IMR-90 (cell line): ENCODE measurements at regions not wholly inside any gene's neighbourhood (a gene's known extent, or its start where the extent isn't known, plus 50 kb on each side); places are given as distances from the start of the nearest gene placed in this dataset.

Source experiments
- ATAC-seq: fragments of 200-7000 bp; cut with Tn5 transposase; 2 replicates; pipeline ENCODE4 v1.9.1; 2020; ENCODE audit warnings: low read depth, mild to moderate bottlenecking, moderate library complexity
- BruUV-seq: library from RNA; stranded (reverse); fragments of 400-500 nt; replicated peaks from 2 replicates; lab custom pipeline; 2021; lab: Mats Ljungman, UMichigan
- CTCF ChIA-PET: fragments of 300-600 bp; formaldehyde crosslinking; extraction: SDS; loops from one replicate; lab custom pipeline; 2021; ENCODE audit warnings: antibody characterized with exemption; lab: Yijun Ruan, JAX
- POLR2A ChIA-PET: fragments of 300-600 bp; sonication (Branson Sonifier 250); formaldehyde crosslinking; loops from one replicate; lab custom pipeline; 2022; ENCODE audit warnings: antibody characterized with exemption; ENCODE audit not compliant: unreplicated experiment; lab: Charles Lee
- DNase-seq: peaks from one replicate; pipeline ENCODE4 v3.0.0; 2013
- H2AFZ ChIP-seq: replicated peaks from 2 replicates; pipeline ENCODE3; 2013; ENCODE audit warnings: low read length, mild to moderate bottlenecking; ENCODE audit not compliant: poor library complexity
- H2AK5ac ChIP-seq: 2 replicates; pipeline ENCODE4 v1.6.1; 2013; ENCODE audit warnings: low read depth, low read length, inconsistent platforms
- H2AK9ac ChIP-seq: replicated peaks from 2 replicates; pipeline ENCODE3; 2013; ENCODE audit warnings: mild to moderate bottlenecking, low read depth, low read length, moderate library complexity; ENCODE audit not compliant: poor library complexity
- H2BK120ac ChIP-seq: 2 replicates; pipeline ENCODE4 v1.6.1; 2013; ENCODE audit warnings: low read depth, low read length, inconsistent platforms
- H2BK15ac ChIP-seq: 3 replicates; pipeline ENCODE4 v1.6.1; 2013; ENCODE audit warnings: low read depth, low read length, inconsistent platforms
- H2BK20ac ChIP-seq: 2 replicates; pipeline ENCODE4 v1.6.1; 2013; ENCODE audit warnings: low read depth, mild to moderate bottlenecking, inconsistent platforms, low read length, moderate library complexity
- H2BK5ac ChIP-seq: 2 replicates; pipeline ENCODE4 v1.6.1; 2013; ENCODE audit warnings: mild to moderate bottlenecking, low read depth, low read length, inconsistent platforms; ENCODE audit not compliant: poor library complexity, severe bottlenecking
- H3K14ac ChIP-seq: replicated peaks from 2 replicates; pipeline ENCODE4 v1.6.1; 2013; ENCODE audit warnings: low read depth, low read length, inconsistent platforms
- H3K18ac ChIP-seq: 2 replicates; pipeline ENCODE4 v1.6.1; 2013; ENCODE audit warnings: low read depth, low read length, control low read depth
- H3K23ac ChIP-seq: 2 replicates; pipeline ENCODE4 v1.6.1; 2013; ENCODE audit warnings: low read depth, low read length, inconsistent platforms
- H3K27ac ChIP-seq: 2 replicates; pipeline ENCODE4 v1.5.1; 2013; ENCODE audit warnings: mild to moderate bottlenecking, control low read depth, low read length; ENCODE audit not compliant: insufficient read depth
- H3K27me3 ChIP-seq: 2 replicates; pipeline ENCODE4 v1.6.1; 2013; ENCODE audit warnings: low read length; ENCODE audit not compliant: control insufficient read depth, insufficient read depth
- H3K36me3 ChIP-seq: 2 replicates; pipeline ENCODE4 v1.6.1; 2013; ENCODE audit warnings: low read length, mixed read lengths; ENCODE audit not compliant: control insufficient read depth, insufficient read depth
- H3K4ac ChIP-seq: 2 replicates; pipeline ENCODE4 v1.6.1; 2013; ENCODE audit warnings: low read depth, low read length, inconsistent platforms
- H3K4me1 ChIP-seq: 2 replicates; pipeline ENCODE4 v1.6.1; 2013; ENCODE audit warnings: low read length, mixed read lengths; ENCODE audit not compliant: control insufficient read depth, insufficient read depth
- H3K4me2 ChIP-seq: 2 replicates; pipeline ENCODE4 v1.6.1; 2013; ENCODE audit warnings: low read depth, mild to moderate bottlenecking, control low read depth, low read length, moderate library complexity
- H3K4me3 ChIP-seq: 2 replicates; pipeline ENCODE4 v1.5.1; 2013; ENCODE audit warnings: low read depth, mild to moderate bottlenecking, control low read depth, low read length, moderate library complexity; ENCODE audit not compliant: insufficient read depth
- H3K56ac ChIP-seq: 2 replicates; pipeline ENCODE4 v1.6.1; 2013; ENCODE audit warnings: low read length, inconsistent platforms; ENCODE audit not compliant: insufficient read depth; ENCODE audit errors: extremely low read depth
- H3K79me1 ChIP-seq, 2 experiments: 2 replicates each; pipeline ENCODE4 v1.6.1; 2013; ENCODE audit warnings: low read length in 2 of 2, inconsistent platforms in 1 of 2, low read depth in 1 of 2
- H3K9ac ChIP-seq: 2 replicates; pipeline ENCODE4 v1.6.1; 2013; ENCODE audit warnings: low read depth, low read length, control low read depth
- H3K9me1 ChIP-seq: 2 replicates; pipeline ENCODE4 v1.6.1; 2013; ENCODE audit warnings: low read length, inconsistent platforms; ENCODE audit not compliant: insufficient read depth
- H3K9me3 ChIP-seq: 2 replicates; pipeline ENCODE4 v1.6.1; 2013; ENCODE audit warnings: low read length; ENCODE audit not compliant: control insufficient read depth, insufficient read depth
- H4K20me1 ChIP-seq: 2 replicates; pipeline ENCODE4 v1.6.1; 2013; ENCODE audit warnings: low read length, inconsistent platforms; ENCODE audit not compliant: insufficient read depth
- H4K5ac ChIP-seq: 2 replicates; pipeline ENCODE4 v1.6.1; 2013; ENCODE audit warnings: mild to moderate bottlenecking, low read depth, low read length, control low read depth
- H4K8ac ChIP-seq, 2 experiments: 2 replicates each; pipeline ENCODE4 v1.6.1; 2013; ENCODE audit warnings: low read depth in 2 of 2, low read length in 2 of 2, control low read depth in 1 of 2, inconsistent platforms in 1 of 2
- H4K91ac ChIP-seq: 2 replicates; pipeline ENCODE4 v1.6.1; 2013; ENCODE audit warnings: low read depth, low read length, inconsistent platforms; ENCODE audit not compliant: insufficient read depth
- CEBPB ChIP-seq: IDR thresholded peaks from 2 replicates; pipeline ENCODE4 v1.6.1; 2012; ENCODE audit warnings: low read depth, low read length, improper control_type of control experiment
- RCOR1 ChIP-seq: IDR thresholded peaks from 2 replicates; pipeline ENCODE4 v1.6.1; 2012; ENCODE audit warnings: mild to moderate bottlenecking, low read length, improper control_type of control experiment; ENCODE audit not compliant: insufficient replicate concordance
- WGBS, 2 experiments: methylation state at CpG; one replicate each; pipeline versions ENCODE4 v1.1.5 to v1.1.7; 2013; ENCODE audit warnings: missing lambda C conversion rate in 2 of 2; ENCODE audit not compliant: insufficient read length in 1 of 2; ENCODE audit errors: extremely low coverage in 2 of 2; 5-methylcytosine and 5-hydroxymethylcytosine counted together
- dilution Hi-C: fragments of 300-500 bp; cut with HindIII; formaldehyde crosslinking; loops from one replicate; pipeline ENCODE4 v1.14.3; 2018; ENCODE audit warnings: low sequenced_read_pairs; ENCODE audit not compliant: unreplicated experiment
- in situ Hi-C: fragments of 300-500 bp; cut with MboI; formaldehyde crosslinking; loops from 3 replicates; pipeline ENCODE4 v1.14.3; 2019; ENCODE audit warnings: low sequenced_read_pairs, inconsistent platforms, mixed read lengths
- intact Hi-C: fragments of 100-400 bp; cut with micrococcal nuclease; formaldehyde crosslinking; loops from 2 replicates; pipeline ENCODE4 v1.10.0; 2022

DNA sequence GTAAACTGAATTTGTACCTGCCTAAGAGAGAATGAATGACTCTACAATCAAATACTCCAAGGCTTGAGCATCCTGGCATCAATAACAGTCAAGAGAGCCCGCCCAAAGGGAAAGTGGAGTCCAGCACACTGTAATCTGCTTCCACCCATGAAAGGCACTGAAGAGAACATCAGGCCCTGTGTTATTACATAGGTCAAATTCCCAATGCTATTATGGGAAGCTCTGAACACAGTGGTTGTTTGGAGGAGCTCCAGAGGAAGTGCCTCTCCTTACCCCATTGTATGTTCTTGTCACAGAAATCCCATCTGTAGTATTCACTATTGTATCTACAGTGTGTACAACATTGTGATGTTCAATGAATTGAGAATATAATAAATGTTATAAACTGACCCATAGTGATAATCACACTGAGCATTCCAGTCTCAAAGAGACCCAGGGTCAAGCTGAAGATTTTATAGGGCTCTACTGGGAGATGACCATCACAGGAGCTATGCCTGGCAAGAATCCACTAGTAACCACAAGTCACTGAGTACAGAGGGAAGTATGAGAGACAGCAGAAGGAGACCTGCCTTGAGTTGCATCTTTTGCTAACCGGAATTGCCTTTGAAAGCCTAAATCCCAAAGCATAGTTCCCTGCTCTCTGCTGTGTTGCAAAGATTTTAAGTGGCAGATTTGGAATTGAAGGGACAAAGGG lies 446.7 kb downstream of the GJA1 start:
- Histone ChIP-seq H4K5ac (peak overlapping the region; percentile 67), H3K27ac (peak overlapping the region; percentile 13; the same call in 1 of the 2 replicates), H3K9me1 (0 out of 2 replicates have a peak, but pooled peaks cover 3% of the 10 kb centered on the region), H4K8ac (peak overlapping the region in 1 of 2 experiments; percentile 58; a peak in 2 of 4 replicates), H3K4me1 (peaks cover 19% of the 10 kb centered on the region), H3K79me1 (no peaks in the 10 kb centered on the region), H3K14ac (no peak overlapping the region), H2BK5ac (peak overlapping the region; percentile 72), H2AK5ac (peak overlapping the region; percentile 74; the same call in 1 of the 2 replicates), H3K9me3 (no peaks in the 10 kb centered on the region), H2AK9ac (no peak overlapping the region), H4K20me1 (no peaks in the 10 kb centered on the region), H3K36me3 (no peaks in the 10 kb centered on the region), H3K23ac (no peak overlapping the region), H3K56ac (peak overlapping the region; percentile 23; the same call in 1 of the 2 replicates), H3K4me3 (no peak overlapping the region), H3K9ac (no peak overlapping the region), H3K4me2 (peak overlapping the region; percentile 64; the same call in 1 of the 2 replicates), H3K18ac (peak overlapping the region; percentile 87), H2BK120ac (peak overlapping the region; percentile 12), H4K91ac (peak overlapping the region; percentile 26), H2BK15ac (peak overlapping the region; percentile 57; the same call in 2 of the 3 replicates), H2BK20ac (peak overlapping the region; percentile 54), H3K27me3 (no peaks in the 10 kb centered on the region), H2AFZ (peak overlapping the region; percentile 8), H3K4ac (peak overlapping the region; percentile 23)
- peak; percentile 78 for ATAC-seq
- CTCF ChIA-PET = interaction anchor here (1.2 kb wide), 1 partner anchor 152 kb away, joined by 3 read pairs; no protein-coding TSS in a partner anchor
- WGBS, 2 experiments = no CpG with 5 or more reads among the region's 2 CpGs
- BruUV-seq = no TSS peak
- POLR2A ChIA-PET = no interaction called here
- peak; percentile 92 for DNase-seq
- in situ Hi-C loops = no loop called here
- TF ChIP-seq RCOR1 (peak; percentile 68), CEBPB (no peak)
- intact Hi-C loops = loop anchor here (10.0 kb wide), 1 partner anchor 133 kb away; no protein-coding TSS in a partner anchor
- dilution Hi-C loops = no loop called here
